ENCODE measurements at regions not wholly inside any gene's neighbourhood (a gene's known extent, or its start where the extent isn't known, plus 50 kb on each side); places are given as distances from the start of the nearest gene placed in this dataset.
"Not testable (repeated sequence)": the region's sequence is repeated elsewhere in the genome, so short reads cannot be mapped to it uniquely, and the experiment has no call there.

- DNase-seq = no peak
These were observed 332.4 kb downstream of the IRS1 start for GRCh38 chr2:226467221-226467620.

- DNase-seq = no peak
These were observed 333.0 kb downstream of the IRS1 start for GRCh38 chr2:226466589-226466988.

GRCh38 chr2:226466124-226466523 lies 333.5 kb downstream of the IRS1 start:
- DNase-seq = no peak

GRCh38 chr2:226464380-226464779 lies 335.2 kb downstream of the IRS1 start:
- DNase-seq = no peak

GRCh38 chr2:226463154-226463553 lies 336.5 kb downstream of the IRS1 start:
- DNase-seq = no peak

- no peak for DNase-seq
These were observed 337.6 kb downstream of the IRS1 start for GRCh38 chr2:226461981-226462380.

GRCh38 chr2:226456144-226456543 lies 343.5 kb downstream of the IRS1 start:
- DNase-seq = not testable (repeated sequence)

- DNase-seq = no peak
These were observed 346.9 kb downstream of the IRS1 start for GRCh38 chr2:226452768-226453167.

- DNase-seq = no peak
These were observed 348.1 kb downstream of the IRS1 start for GRCh38 chr2:226451486-226451885.

GRCh38 chr2:226450141-226450540 lies 349.5 kb downstream of the IRS1 start:
- no peak for DNase-seq

GRCh38 chr2:226447338-226448300 lies 352.0 kb downstream of the IRS1 start:
- no peak for DNase-seq

GRCh38 chr2:226446406-226447001 lies 353.1 kb downstream of the IRS1 start:
- no peak for DNase-seq

- no peak for DNase-seq
These were observed 354.3 kb downstream of the IRS1 start for GRCh38 chr2:226445216-226445861.

- DNase-seq = no peak
These were observed 356.5 kb downstream of the IRS1 start for GRCh38 chr2:226443112-226443511.

- DNase-seq = no peak
These were observed 359.3 kb downstream of the IRS1 start for GRCh38 chr2:226440127-226440918.

- no peak for DNase-seq
These were observed 360.3 kb downstream of the IRS1 start for GRCh38 chr2:226439337-226439736.

- DNase-seq = no peak
These were observed 364.5 kb downstream of the IRS1 start for GRCh38 chr2:226435146-226435545.

- DNase-seq = no peak
These were observed 364.9 kb downstream of the IRS1 start for GRCh38 chr2:226434702-226435101.

- no peak for DNase-seq
These were observed 368.2 kb downstream of the IRS1 start for GRCh38 chr2:226431288-226431948.

- DNase-seq = no peak
These were observed 370.1 kb downstream of the IRS1 start for GRCh38 chr2:226429476-226429875.

- DNase-seq = no peak
These were observed 371.9 kb downstream of the IRS1 start for GRCh38 chr2:226427538-226428307.
